ENCODE measurements at regions not wholly inside any gene's neighbourhood (a gene's known extent, or its start where the extent isn't known, plus 50 kb on each side); places are given as distances from the start of the nearest gene placed in this dataset.

- no peak overlapping the region for H3K4me3 ChIP-seq (replicated peaks in 1 of 3)
- intact Hi-C loops (cut with DNase I), result no loop called here
- no peak for DNase-seq
- no peaks in the 10 kb centered on the region for H3K9me3 ChIP-seq
- 84 to 93% methylated on average over 6 of the region's 6 CpGs for WGBS, 2 donors
- H3K4me1 ChIP-seq, result no peaks in the 10 kb centered on the region
- TF ChIP-seq POLR2A (IDR thresholded peaks at IDR 0.05), result no peak
- no peaks in the 10 kb centered on the region for H3K36me3 ChIP-seq
- H3K27me3 ChIP-seq, result no peaks in the 10 kb centered on the region
- no peak overlapping the region for H3K27ac ChIP-seq
Measured at GRCh38 chrX:13518126-13518525, 51.3 kb upstream of the EGFL6 start.

DNA sequence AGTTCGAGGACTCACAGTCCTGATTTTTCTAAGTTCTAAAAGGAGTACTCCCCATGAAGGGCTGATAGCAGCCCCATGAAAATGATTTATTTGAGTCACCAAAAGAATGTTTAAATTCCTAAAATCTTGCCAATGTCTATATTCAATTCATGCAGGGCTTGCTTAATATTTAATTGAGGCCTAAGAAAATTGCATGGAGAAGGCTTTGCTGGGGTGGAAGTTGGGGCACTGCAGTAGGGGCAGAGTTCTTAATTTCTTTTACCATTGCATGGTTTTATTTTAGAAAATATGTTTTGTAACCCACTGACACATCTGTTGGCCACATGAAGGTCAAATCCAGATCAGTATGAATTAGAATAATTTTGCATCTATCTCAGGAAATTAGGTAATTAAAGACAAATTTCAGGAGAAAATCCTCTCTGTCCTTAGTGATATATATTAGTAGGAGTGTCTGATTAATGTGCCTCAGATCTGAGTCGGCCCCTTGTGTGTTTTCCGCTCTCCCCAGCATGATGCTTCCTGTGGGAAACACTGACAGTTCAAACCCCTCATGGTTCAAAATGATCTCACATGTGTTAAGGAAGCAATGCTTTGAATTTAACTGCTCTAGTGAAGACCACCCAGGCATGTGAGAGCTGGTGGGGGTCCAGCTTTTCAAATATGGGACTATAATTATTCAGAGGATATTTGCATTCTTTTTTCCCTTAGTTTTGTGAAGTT, 54.0 kb upstream of the EGFL6 start:
- DNase-seq, result no peak
- H3K4me3 ChIP-seq (replicated peaks in 1 of 3), result no peak overlapping the region
- intact Hi-C loops (cut with DNase I), result no loop called here
- H3K27me3 ChIP-seq, result no peaks in the 10 kb centered on the region
- 88 to 93% methylated on average over 2 to 3 of the region's 3 CpGs for WGBS, 2 donors
- no peak overlapping the region for H3K27ac ChIP-seq
- TF ChIP-seq POLR2A (IDR thresholded peaks at IDR 0.05), result no peak
- TF ChIP-seq, protein P1, sequence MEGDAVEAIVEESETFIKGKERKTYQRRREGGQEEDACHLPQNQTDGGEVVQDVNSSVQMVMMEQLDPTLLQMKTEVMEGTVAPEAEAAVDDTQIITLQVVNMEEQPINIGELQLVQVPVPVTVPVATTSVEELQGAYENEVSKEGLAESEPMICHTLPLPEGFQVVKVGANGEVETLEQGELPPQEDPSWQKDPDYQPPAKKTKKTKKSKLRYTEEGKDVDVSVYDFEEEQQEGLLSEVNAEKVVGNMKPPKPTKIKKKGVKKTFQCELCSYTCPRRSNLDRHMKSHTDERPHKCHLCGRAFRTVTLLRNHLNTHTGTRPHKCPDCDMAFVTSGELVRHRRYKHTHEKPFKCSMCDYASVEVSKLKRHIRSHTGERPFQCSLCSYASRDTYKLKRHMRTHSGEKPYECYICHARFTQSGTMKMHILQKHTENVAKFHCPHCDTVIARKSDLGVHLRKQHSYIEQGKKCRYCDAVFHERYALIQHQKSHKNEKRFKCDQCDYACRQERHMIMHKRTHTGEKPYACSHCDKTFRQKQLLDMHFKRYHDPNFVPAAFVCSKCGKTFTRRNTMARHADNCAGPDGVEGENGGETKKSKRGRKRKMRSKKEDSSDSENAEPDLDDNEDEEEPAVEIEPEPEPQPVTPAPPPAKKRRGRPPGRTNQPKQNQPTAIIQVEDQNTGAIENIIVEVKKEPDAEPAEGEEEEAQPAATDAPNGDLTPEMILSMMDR (IDR thresholded peaks at IDR 0.05), result no peak
- H3K36me3 ChIP-seq, result no peaks in the 10 kb centered on the region
- H3K4me1 ChIP-seq, result no peaks in the 10 kb centered on the region
- H3K9me3 ChIP-seq, result no peaks in the 10 kb centered on the region

GRCh38 chrX:13511944-13512330, 57.5 kb upstream of the EGFL6 start:
- DNase-seq, result no peak
- Histone ChIP-seq H3K9me3 (no peaks in the 10 kb centered on the region), H3K27ac (no peak overlapping the region), H3K4me1 (no peaks in the 10 kb centered on the region), H3K27me3 (no peaks in the 10 kb centered on the region), H3K4me3 (replicated peaks in 1 of 3) (no peak overlapping the region), H3K36me3 (no peaks in the 10 kb centered on the region)
- no peak for TF ChIP-seq POLR2A (IDR thresholded peaks at IDR 0.05)
- TF ChIP-seq, protein P1 (IDR thresholded peaks at IDR 0.05), result no peak
- WGBS, 2 donors, result 86 to 95% methylated on average over 2 of the region's 2 CpGs
- intact Hi-C loops (cut with DNase I), result no loop called here

DNA sequence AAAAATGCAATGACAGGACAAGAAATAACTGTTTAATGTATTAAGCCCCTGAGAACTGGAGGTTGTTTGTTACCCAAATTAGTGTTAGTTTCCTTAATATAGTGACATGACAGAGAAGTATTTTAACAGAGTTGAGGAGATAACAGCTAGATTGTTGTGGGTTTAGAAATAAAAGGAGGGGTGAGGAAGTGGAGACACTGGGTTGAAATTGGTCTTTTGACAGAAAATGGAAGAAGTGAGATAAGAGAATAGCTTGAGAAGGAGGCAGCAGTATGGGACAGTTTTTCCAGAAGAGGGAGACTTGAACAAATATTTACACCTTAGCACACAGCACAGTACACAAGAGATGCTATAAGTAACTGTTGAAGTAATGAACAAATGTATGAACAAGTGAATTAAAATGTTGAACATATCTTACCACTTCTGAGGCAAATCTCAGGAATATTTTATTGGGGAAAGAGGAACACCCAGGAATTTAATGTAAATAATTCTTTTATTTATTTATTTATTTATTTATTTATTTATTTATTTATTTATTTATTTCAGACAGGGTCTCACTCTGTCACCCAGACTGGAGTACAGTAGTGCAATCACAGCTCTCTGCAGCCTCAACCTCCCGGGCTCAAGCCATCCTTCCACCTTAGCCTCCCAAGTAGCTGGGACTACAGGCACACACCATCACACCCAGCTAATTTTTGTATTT, 58.0 kb upstream of the EGFL6 start:
- 94 to 100% methylated on average over 1 of the region's 1 CpG for WGBS, 2 donors
- H3K9me3 ChIP-seq, result no peaks in the 10 kb centered on the region
- no peak overlapping the region for H3K27ac ChIP-seq
- H3K27me3 ChIP-seq, result no peaks in the 10 kb centered on the region
- intact Hi-C loops (cut with DNase I), result no loop called here
- no peaks in the 10 kb centered on the region for H3K4me1 ChIP-seq
- DNase-seq, result no peak
- no peaks in the 10 kb centered on the region for H3K36me3 ChIP-seq
- TF ChIP-seq, protein P1 (IDR thresholded peaks at IDR 0.05), result no peak
- no peak for TF ChIP-seq POLR2A (IDR thresholded peaks at IDR 0.05)
- no peak overlapping the region for H3K4me3 ChIP-seq (replicated peaks in 1 of 3)

DNA sequence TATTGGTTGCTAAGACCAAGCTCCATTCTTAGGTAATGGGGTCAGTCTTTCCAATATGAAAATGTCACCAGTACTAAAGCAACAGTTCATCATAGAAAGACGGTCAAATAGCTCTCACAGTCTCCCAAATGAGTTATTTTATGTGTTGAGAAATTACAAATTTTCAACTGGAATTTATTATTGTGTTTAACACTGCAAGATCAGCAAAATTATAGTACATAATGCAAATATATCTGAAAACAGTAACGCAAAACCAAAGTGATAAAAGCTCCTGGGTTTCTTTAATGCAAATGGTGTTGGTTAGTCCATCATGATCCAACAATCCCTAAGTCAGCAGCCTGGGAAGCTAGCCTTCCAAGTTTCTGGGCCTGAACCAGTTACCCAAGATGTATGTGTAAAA, 61.5 kb upstream of the EGFL6 start:
- Histone ChIP-seq H3K9me3 (no peaks in the 10 kb centered on the region), H3K36me3 (no peaks in the 10 kb centered on the region), H3K4me1 (no peaks in the 10 kb centered on the region), H3K4me3 (replicated peaks in 1 of 3) (no peak overlapping the region), H3K27ac (no peak overlapping the region), H3K27me3 (no peaks in the 10 kb centered on the region)
- 81 to 91% methylated on average over 2 of the region's 2 CpGs for whole genome bisulfite sequencing, 2 donors
- intact Hi-C loops (cut with DNase I), result loop anchor here (5.0 kb wide), 1 partner anchor 524 kb away; no protein-coding TSS in a partner anchor
- DNase-seq, result no peak
- TF ChIP-seq, protein P1 (IDR thresholded peaks at IDR 0.05), result no peak
- TF ChIP-seq POLR2A (IDR thresholded peaks at IDR 0.05), result no peak
